ENCODE measurements at regions not wholly inside any gene's neighbourhood (a gene's known extent, or its start where the extent isn't known, plus 50 kb on each side); places are given as distances from the start of the nearest gene placed in this dataset.

GRCh38 chr7:149367418-149368180, 93.3 kb downstream of the ZNF777 start:
- peaks cover 5% of the 10 kb centered on the region for H3K36me3 Mint-ChIP-seq
- H3K27me3 Mint-ChIP-seq (ENCODE audit: low read depth) = no peaks in the 10 kb centered on the region
- no peak overlapping the region for H3K4me3 Mint-ChIP-seq
- peaks cover 19% of the 10 kb centered on the region for H3K9me3 Mint-ChIP-seq
- peaks cover 9% of the 10 kb centered on the region for H3K4me1 Mint-ChIP-seq
- TF ChIP-seq, protein P1, sequence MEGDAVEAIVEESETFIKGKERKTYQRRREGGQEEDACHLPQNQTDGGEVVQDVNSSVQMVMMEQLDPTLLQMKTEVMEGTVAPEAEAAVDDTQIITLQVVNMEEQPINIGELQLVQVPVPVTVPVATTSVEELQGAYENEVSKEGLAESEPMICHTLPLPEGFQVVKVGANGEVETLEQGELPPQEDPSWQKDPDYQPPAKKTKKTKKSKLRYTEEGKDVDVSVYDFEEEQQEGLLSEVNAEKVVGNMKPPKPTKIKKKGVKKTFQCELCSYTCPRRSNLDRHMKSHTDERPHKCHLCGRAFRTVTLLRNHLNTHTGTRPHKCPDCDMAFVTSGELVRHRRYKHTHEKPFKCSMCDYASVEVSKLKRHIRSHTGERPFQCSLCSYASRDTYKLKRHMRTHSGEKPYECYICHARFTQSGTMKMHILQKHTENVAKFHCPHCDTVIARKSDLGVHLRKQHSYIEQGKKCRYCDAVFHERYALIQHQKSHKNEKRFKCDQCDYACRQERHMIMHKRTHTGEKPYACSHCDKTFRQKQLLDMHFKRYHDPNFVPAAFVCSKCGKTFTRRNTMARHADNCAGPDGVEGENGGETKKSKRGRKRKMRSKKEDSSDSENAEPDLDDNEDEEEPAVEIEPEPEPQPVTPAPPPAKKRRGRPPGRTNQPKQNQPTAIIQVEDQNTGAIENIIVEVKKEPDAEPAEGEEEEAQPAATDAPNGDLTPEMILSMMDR (IDR thresholded peaks at IDR 0.05; ENCODE audit: unreplicated experiment) = no peak
- no peak for DNase-seq (ENCODE audit: low spot score in 2 of 2, unreplicated experiment in 2 of 2)
- no peak overlapping the region for H3K27ac Mint-ChIP-seq

DNA sequence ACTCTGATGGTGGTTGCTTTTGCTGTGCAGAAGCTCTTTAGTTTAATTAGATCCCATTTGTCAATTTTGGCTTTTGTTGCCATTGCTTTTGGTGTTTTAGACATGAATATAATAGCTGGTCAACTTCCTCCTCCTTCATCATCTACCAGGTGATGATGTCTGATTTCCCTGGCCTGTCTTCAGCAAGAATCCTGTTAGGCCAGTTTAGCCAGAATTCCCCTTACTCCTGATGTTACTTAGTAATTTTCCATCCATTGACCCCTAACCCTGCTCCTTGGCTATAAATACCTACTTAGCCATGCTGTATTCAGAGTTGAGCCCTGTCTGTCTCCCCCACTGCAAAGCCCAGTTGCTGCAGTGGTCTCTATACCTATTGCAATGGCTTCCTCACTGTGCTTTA, 91.4 kb downstream of the ZNF777 start:
- Mint-ChIP-seq H3K4me3 (no peak overlapping the region), H3K27me3 (ENCODE audit: low read depth) (no peaks in the 10 kb centered on the region), H3K4me1 (peaks cover 9% of the 10 kb centered on the region), H3K27ac (peak overlapping the region; percentile 71), H3K9me3 (peaks cover 25% of the 10 kb centered on the region), H3K36me3 (peaks cover 5% of the 10 kb centered on the region)
- TF ChIP-seq, protein P1 (IDR thresholded peaks at IDR 0.05; ENCODE audit: unreplicated experiment) = no peak
- no peak for DNase-seq (ENCODE audit: low spot score in 2 of 2, unreplicated experiment in 2 of 2)

DNA sequence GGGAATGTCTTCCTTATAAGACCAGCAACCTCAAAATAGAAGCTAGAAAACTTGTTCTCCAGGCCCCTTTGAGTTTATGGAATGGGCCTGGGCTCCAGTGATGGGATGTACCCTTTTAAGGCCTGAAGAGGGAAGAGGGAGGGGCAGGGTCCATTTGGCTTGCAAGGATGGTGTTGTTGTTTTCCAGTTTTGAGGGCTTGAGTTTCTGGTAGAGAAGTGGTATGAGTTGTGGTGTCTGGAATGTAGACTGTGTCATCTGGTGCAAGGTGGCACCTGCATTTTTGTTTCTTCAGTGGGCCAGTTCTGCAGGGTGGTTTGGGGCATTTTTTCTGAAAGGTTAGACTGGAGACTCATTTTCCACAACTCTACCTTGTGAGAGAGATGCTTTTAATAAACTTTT, 90.1 kb downstream of the ZNF777 start:
- no peak for DNase-seq (ENCODE audit: low spot score in 2 of 2, unreplicated experiment in 2 of 2)
- H3K4me3 Mint-ChIP-seq = no peak overlapping the region
- H3K4me1 Mint-ChIP-seq = peaks cover 9% of the 10 kb centered on the region
- no peak overlapping the region for H3K27ac Mint-ChIP-seq
- peaks cover 5% of the 10 kb centered on the region for H3K36me3 Mint-ChIP-seq
- peaks cover 22% of the 10 kb centered on the region for H3K9me3 Mint-ChIP-seq
- TF ChIP-seq, protein P1 (IDR thresholded peaks at IDR 0.05; ENCODE audit: unreplicated experiment) = no peak
- no peaks in the 10 kb centered on the region for H3K27me3 Mint-ChIP-seq (ENCODE audit: low read depth)

- H3K27ac Mint-ChIP-seq = no peak overlapping the region
- H3K4me3 Mint-ChIP-seq = no peak overlapping the region
- H3K9me3 Mint-ChIP-seq = peaks cover 25% of the 10 kb centered on the region
- TF ChIP-seq, protein P1 (IDR thresholded peaks at IDR 0.05; ENCODE audit: unreplicated experiment) = no peak
- peaks cover 5% of the 10 kb centered on the region for H3K36me3 Mint-ChIP-seq
- no peak for DNase-seq (ENCODE audit: low spot score in 2 of 2, unreplicated experiment in 2 of 2)
- H3K4me1 Mint-ChIP-seq = peaks cover 9% of the 10 kb centered on the region
- no peaks in the 10 kb centered on the region for H3K27me3 Mint-ChIP-seq (ENCODE audit: low read depth)
Measured at GRCh38 chr7:149373089-149373488, 87.8 kb downstream of the ZNF777 start.

DNA sequence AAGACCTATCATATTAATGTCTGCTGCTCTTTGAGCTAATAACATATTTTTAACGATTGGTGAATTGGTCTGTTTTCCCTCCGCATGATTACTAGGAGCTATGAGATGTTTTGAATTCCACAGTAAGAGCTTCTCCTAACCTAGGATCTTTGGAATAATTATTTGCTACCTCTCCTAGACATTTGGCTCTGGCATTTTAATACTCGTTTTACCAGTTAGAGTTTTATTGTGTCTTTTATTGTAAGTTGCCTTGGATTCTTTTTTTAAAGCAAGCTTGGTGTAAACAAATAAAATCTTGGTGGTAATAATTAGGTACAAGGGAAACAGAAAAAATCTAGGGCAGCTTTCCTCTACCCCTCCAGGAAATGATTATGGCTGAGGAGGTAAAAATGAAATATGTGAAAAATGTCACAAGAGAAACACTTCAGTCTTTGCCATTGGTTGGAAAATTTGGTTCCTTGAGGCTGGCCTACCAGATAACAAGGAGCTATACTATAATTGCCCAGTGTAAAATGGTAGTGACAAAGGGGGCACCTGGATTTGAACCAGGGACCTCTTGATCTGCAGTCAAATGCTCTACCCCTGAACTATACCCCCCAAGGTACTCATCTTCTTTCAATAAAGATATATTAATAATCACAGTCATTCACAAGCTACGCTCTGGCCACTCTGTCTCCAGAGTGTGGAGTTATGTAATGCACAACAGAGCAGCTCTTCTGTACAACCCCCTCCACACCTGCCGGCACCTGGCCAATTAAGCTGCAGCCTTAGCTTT, 85.4 kb downstream of the ZNF777 start:
- TF ChIP-seq, protein P1 (IDR thresholded peaks at IDR 0.05; ENCODE audit: unreplicated experiment) = no peak
- Mint-ChIP-seq H3K4me1 (peaks cover 3% of the 10 kb centered on the region), H3K27me3 (ENCODE audit: low read depth) (no peaks in the 10 kb centered on the region), H3K27ac (peak overlapping the region; percentile 30), H3K36me3 (peaks cover 5% of the 10 kb centered on the region), H3K9me3 (peaks cover 34% of the 10 kb centered on the region), H3K4me3 (no peak overlapping the region)
- no peak for DNase-seq (ENCODE audit: low spot score in 2 of 2, unreplicated experiment in 2 of 2)

Measured in mesothelial cell of epicardium (in vitro differentiated cells).